HG03064 (cell line): ENCODE measurements at regions not wholly inside any gene's neighbourhood (a gene's known extent, or its start where the extent isn't known, plus 50 kb on each side); places are given as distances from the start of the nearest gene placed in this dataset.

ENCODE experiments used
- ATAC-seq: cut with Tn5 transposase; IDR thresholded peaks from one replicate; pipeline ENCODE4 v1.9.1; 2021; ENCODE audit warnings: low read depth; ENCODE audit not compliant: unreplicated experiment

DNA sequence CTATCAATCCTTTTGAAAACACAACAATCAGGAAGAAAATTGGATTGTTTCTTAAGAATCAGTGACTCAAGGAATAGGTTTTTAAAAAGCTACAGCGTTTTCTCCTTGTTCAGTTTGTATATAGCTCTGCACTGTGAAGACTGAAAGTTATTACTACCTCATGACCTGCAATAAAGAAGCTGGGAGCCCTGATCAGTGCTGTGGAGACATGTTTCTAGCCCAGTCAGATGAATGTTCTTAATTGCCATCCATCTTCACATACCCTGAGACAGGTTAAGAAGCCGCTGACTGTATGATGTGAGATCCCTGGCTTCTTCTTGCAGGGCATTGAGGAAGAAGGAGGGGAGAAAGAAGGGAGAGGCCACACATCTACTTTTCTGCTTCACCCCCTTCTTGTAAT is 58.0 kb upstream of the VWC2 start:
- no peak for ATAC-seq

DNA sequence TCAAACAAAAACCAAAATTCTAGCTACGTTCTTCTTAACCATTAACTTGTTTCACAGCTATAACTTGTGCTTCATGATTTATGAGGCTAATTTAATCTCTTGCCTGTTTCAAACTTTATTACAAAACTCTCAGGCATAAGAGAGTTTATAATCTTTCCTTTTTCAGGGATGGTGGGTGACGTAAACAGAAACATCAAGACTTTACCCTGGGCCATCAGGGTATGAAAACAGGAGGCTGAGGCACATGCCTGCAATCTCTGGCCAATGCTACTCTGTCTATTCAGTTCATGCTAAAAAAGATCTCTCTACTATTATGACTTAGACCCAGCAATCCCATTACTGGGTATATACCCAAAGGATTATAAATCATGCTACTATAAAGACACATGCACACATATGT is 55.9 kb upstream of the VWC2 start:
- ATAC-seq = no peak

DNA sequence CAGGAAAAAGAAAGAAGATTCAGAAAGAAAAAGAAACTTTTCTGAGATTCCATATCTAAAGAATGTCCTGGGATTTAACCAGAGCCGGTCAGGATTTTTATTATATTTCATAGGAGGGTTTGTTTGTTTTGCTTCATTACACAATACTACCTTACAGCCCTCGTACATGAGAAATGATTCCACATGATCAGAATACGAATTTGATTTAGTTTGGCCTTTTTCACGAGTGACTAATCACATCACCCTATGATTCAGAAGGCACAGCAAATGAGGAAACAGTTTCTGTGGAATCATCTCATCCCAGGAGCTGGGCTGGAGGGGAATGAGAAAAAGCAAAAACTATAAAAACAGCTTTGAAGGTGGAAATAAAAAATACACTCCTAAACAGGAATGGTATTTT is 54.7 kb upstream of the VWC2 start:
- no peak for ATAC-seq

DNA sequence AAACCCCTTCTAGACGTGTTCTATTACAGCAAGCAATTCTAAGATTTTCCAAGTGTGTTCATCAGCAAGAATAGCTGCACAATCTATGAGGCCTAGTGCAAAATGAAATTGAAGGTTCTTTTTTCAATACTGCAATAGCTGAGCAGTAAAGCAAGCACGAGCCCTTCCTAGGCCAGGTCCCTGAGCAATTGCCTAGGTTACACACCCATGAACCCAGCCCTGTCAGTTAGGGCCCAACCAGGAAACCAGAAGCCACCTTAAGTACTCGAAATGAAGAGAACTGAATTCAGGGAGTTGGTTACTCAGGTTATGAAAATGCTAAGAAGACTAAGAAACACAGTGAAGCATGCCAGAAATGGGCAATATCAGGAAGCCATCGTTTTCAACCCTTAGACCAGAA is 52.0 kb upstream of the VWC2 start:
- ATAC-seq = no peak
